MCF 10A (cell line): ENCODE measurements at regions not wholly inside any gene's neighbourhood (a gene's known extent, or its start where the extent isn't known, plus 50 kb on each side); places are given as distances from the start of the nearest gene placed in this dataset.
A peak's percentile ranks its signal among the peaks of the same experiment; 100 is the strongest.

Experiments
- BruUV-seq: library from RNA; stranded (reverse); fragments of 400-500 nt; replicated peaks from 2 replicates; lab custom pipeline; 2021; lab: Mats Ljungman, UMichigan
- CTCF ChIA-PET: fragments of 300-600 bp; sonication (Branson Sonifier 250); formaldehyde crosslinking; extraction: SDS; loops from one replicate; lab custom pipeline; 2021; ENCODE audit warnings: antibody characterized with exemption, inconsistent platforms; lab: Yijun Ruan, JAX
- POLR2A ChIA-PET: fragments of 300-600, 350-650 bp; sonication (Branson Sonifier 250); formaldehyde crosslinking; extraction: SDS; loops from one replicate; lab custom pipeline; 2020; ENCODE audit warnings: antibody characterized with exemption, inconsistent platforms; lab: Yijun Ruan, JAX
- DNase-seq: peaks from one replicate; pipeline ENCODE4 v3.0.0-alpha.2; 2018; ENCODE audit not compliant: unreplicated experiment
- H3K27ac Mint-ChIP-seq: one replicate; pipeline ENCODE4 v1.8.0; 2022; ENCODE audit warnings: mild to moderate bottlenecking, low read depth, mixed read lengths; ENCODE audit not compliant: unreplicated experiment
- H3K27me3 Mint-ChIP-seq: one replicate; pipeline ENCODE4 v1.8.0; 2022; ENCODE audit warnings: mixed read lengths; ENCODE audit not compliant: insufficient read depth, unreplicated experiment
- H3K36me3 Mint-ChIP-seq: one replicate; pipeline ENCODE4 v1.8.0; 2022; ENCODE audit warnings: mild to moderate bottlenecking, moderate library complexity, mixed read lengths; ENCODE audit not compliant: insufficient read depth, unreplicated experiment
- H3K4me1 Mint-ChIP-seq: one replicate; pipeline ENCODE4 v1.8.0; 2022; ENCODE audit warnings: mixed read lengths; ENCODE audit not compliant: insufficient read depth, unreplicated experiment
- H3K4me3 Mint-ChIP-seq: one replicate; pipeline ENCODE4 v1.8.0; 2022; ENCODE audit warnings: mild to moderate bottlenecking, moderate library complexity, mixed read lengths; ENCODE audit not compliant: unreplicated experiment
- H3K9me3 Mint-ChIP-seq: one replicate; pipeline ENCODE4 v1.8.0; 2022; ENCODE audit warnings: mixed read lengths; ENCODE audit not compliant: unreplicated experiment
- intact Hi-C: fragments of 100-400 bp; cut with micrococcal nuclease; formaldehyde crosslinking; loops from 2 replicates; pipeline ENCODE4 v1.14.1; 2022
- TF ChIP-seq, protein P1 (sequence below): fragments of 200-600 bp; IDR thresholded peaks from one replicate; pipeline ENCODE4 v1.8.0; 2022; ENCODE audit warnings: antibody characterized with exemption, mild to moderate bottlenecking; ENCODE audit not compliant: unreplicated experiment

DNA sequence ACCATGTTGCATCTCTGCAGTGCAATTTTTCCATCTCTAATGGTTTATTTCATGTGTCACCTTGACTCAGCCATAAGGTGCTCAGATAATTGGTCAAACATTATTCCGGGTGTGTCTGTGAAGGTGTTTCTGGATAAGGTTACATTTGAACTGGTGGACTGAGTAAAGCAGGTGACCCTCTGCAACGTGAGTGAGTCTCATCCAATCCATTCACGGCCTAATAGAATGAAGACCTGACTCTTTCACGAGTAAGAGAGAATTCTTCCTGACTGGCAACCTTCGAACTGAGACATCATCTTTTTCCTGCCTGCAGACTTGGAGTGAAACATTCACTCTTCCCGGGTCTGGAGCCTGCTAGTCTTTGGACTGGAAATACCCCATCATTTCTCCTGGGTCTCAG is 77.1 kb upstream of the SLC22A23 start:
- Mint-ChIP-seq H3K9me3 (no peaks in the 10 kb centered on the region), H3K4me3 (no peak overlapping the region), H3K27me3 (no peaks in the 10 kb centered on the region), H3K36me3 (no peaks in the 10 kb centered on the region), H3K4me1 (peaks cover 6% of the 10 kb centered on the region), H3K27ac (no peak overlapping the region)
- intact Hi-C loops: no loop called here
- CTCF ChIA-PET: no interaction called here
- DNase-seq: no peak
- TF ChIP-seq, protein P1, sequence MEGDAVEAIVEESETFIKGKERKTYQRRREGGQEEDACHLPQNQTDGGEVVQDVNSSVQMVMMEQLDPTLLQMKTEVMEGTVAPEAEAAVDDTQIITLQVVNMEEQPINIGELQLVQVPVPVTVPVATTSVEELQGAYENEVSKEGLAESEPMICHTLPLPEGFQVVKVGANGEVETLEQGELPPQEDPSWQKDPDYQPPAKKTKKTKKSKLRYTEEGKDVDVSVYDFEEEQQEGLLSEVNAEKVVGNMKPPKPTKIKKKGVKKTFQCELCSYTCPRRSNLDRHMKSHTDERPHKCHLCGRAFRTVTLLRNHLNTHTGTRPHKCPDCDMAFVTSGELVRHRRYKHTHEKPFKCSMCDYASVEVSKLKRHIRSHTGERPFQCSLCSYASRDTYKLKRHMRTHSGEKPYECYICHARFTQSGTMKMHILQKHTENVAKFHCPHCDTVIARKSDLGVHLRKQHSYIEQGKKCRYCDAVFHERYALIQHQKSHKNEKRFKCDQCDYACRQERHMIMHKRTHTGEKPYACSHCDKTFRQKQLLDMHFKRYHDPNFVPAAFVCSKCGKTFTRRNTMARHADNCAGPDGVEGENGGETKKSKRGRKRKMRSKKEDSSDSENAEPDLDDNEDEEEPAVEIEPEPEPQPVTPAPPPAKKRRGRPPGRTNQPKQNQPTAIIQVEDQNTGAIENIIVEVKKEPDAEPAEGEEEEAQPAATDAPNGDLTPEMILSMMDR: no peak
- POLR2A ChIA-PET: no interaction called here
- BruUV-seq: no TSS peak

DNA sequence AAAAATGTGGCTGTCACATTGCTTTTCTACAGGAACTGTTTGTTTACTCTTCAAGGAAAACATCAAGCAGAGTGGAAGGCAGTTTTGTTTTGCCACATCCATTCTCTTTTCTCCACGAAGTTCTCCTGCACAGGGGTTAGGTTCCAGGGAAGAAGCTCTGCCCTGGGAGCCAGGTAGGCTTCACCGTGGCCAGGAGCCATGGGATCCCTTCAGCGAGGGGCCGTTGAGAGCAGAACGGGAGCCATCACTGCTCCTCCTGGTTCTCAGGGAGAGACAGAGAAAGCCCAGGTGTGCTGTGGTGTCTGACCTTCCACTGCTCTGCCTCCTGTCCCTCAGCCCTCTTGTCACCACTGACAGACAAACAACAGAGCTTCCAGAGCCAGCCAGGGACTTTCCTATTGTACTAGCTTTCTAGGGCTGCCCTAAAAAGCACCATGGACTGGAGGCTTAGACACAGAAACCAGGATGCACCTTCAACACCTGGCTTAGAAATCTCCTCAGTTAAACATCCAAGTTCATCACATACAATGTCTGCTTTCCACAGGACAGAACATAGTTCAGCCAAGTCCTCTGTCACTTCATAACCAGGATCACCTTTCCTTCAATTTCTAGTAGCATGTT is 75.6 kb upstream of the SLC22A23 start:
- Mint-ChIP-seq H3K27ac (no peak overlapping the region), H3K36me3 (no peaks in the 10 kb centered on the region), H3K4me3 (no peak overlapping the region), H3K27me3 (no peaks in the 10 kb centered on the region), H3K4me1 (peaks cover 6% of the 10 kb centered on the region), H3K9me3 (no peaks in the 10 kb centered on the region)
- ChIA-PET POLR2A (interaction anchor here (0.7 to 1.3 kb wide), 2 partner anchors 9 to 13 kb away, joined by 3 read pairs; no protein-coding TSS in a partner anchor), CTCF (no interaction called here)
- intact Hi-C loops: no loop called here
- BruUV-seq: no TSS peak
- TF ChIP-seq, protein P1: no peak
- DNase-seq: no peak

DNA sequence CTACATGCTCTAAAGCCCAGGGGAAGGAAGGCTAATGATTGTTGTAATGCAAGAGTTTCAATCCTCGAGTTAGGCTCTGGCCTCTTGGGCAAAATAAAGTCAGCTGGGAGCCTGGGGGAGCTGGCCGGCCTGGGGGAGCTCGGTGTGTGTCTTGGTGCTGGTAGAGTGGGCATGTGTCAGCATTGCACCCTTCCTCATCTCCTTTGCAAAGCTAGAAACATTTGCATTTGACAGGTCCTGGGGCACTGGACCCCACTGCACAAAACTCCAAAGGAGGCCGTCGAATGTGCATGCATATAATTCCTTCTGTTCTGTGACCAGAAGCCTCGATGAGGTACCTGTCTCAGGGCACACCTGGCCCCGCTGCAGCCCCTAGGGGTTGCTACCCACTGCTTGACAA is 74.6 kb upstream of the SLC22A23 start:
- BruUV-seq: no TSS peak
- peaks cover 12% of the 10 kb centered on the region for H3K4me1 Mint-ChIP-seq
- no peaks in the 10 kb centered on the region for H3K9me3 Mint-ChIP-seq
- H3K4me3 Mint-ChIP-seq: no peak overlapping the region
- TF ChIP-seq, protein P1: no peak
- intact Hi-C loops: no loop called here
- no peaks in the 10 kb centered on the region for H3K27me3 Mint-ChIP-seq
- no peak for DNase-seq
- POLR2A ChIA-PET: interaction anchor here (1.3 kb wide), 2 partner anchors 9 to 10 kb away, joined by 3 to 4 read pairs; no protein-coding TSS in a partner anchor
- CTCF ChIA-PET: no interaction called here
- no peak overlapping the region for H3K27ac Mint-ChIP-seq
- no peaks in the 10 kb centered on the region for H3K36me3 Mint-ChIP-seq

DNA sequence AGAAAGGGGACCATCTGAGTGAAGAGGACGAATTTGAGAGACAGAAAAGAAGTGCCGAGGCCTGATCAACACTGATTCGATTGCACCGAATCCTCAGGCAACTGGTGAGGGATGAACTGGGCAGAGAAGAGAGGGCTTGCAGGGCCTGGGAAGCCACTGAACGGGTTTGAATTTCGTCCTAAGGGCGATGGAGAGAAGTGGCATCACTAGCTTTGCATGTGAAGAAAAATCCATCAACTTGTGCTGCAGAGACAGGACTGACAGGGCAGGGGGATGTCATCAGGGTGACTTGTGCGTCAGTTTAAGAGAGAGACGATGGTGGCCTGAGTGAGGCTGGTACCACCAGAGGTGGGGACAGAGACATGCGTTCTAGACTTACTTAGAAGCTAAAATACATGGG is 73.7 kb upstream of the SLC22A23 start:
- H3K27me3 Mint-ChIP-seq: no peaks in the 10 kb centered on the region

More for the DNA sequence above, 73.7 kb upstream of the SLC22A23 start:
- POLR2A ChIA-PET: interaction anchor here (0.7 to 1.2 kb wide), 2 partner anchors 8 to 104 kb away, joined by 3 read pairs; no protein-coding TSS in a partner anchor
- no peak for DNase-seq
- BruUV-seq: no TSS peak
- CTCF ChIA-PET: interaction anchor here (0.6 kb wide), 1 partner anchor 84 kb away, joined by 3 read pairs; no protein-coding TSS in a partner anchor
- Mint-ChIP-seq H3K36me3 (no peaks in the 10 kb centered on the region), H3K4me3 (no peak overlapping the region), H3K9me3 (no peaks in the 10 kb centered on the region), H3K4me1 (peaks cover 22% of the 10 kb centered on the region), H3K27ac (peak overlapping the region; percentile 30)
- TF ChIP-seq, protein P1: no peak
- intact Hi-C loops: no loop called here
